ENCODE measurements at regions not wholly inside any gene's neighbourhood (a gene's known extent, or its start where the extent isn't known, plus 50 kb on each side); places are given as distances from the start of the nearest gene placed in this dataset.

DNA sequence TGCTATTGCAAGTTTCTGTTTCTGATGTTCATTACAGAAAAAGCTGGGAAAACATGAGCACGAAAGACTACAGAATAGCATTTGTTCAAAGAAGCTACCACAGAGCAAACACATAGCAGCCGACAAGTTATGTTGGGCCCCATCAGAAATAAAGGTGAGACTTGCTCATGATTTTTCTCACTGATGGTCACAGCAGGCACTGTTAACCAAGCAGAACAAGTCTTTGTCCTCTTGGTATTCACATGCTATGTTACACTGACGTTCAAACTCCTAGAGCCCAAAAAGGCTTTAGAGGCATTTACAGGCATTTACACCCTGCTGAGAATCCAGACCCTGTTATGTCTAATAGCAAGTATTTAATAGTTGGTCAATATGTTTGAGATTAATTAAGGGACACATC lies 235.0 kb upstream of the HNMT start:
- Histone ChIP-seq H3K4me3 (ENCODE audit: low read depth, low read length) (no peak overlapping the region), H3K4me1 (no peaks in the 10 kb centered on the region), H3K27ac (no peak overlapping the region), H3K4me2 (ENCODE audit: low read length) (no peak overlapping the region), H3K9ac (no peak overlapping the region), H3K36me3 (ENCODE audit: control insufficient read depth, insufficient read depth, low read length) (no peaks in the 10 kb centered on the region), H3K79me2 (no peaks in the 10 kb centered on the region), H3K27me3 (ENCODE audit: control insufficient read depth, insufficient read depth, low read length) (no peaks in the 10 kb centered on the region), H3K9me3 (ENCODE audit: control insufficient read depth, low read length) (no peaks in the 10 kb centered on the region), H2AFZ (no peak overlapping the region)
- TF ChIP-seq, protein P1, sequence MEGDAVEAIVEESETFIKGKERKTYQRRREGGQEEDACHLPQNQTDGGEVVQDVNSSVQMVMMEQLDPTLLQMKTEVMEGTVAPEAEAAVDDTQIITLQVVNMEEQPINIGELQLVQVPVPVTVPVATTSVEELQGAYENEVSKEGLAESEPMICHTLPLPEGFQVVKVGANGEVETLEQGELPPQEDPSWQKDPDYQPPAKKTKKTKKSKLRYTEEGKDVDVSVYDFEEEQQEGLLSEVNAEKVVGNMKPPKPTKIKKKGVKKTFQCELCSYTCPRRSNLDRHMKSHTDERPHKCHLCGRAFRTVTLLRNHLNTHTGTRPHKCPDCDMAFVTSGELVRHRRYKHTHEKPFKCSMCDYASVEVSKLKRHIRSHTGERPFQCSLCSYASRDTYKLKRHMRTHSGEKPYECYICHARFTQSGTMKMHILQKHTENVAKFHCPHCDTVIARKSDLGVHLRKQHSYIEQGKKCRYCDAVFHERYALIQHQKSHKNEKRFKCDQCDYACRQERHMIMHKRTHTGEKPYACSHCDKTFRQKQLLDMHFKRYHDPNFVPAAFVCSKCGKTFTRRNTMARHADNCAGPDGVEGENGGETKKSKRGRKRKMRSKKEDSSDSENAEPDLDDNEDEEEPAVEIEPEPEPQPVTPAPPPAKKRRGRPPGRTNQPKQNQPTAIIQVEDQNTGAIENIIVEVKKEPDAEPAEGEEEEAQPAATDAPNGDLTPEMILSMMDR (IDR thresholded peaks at IDR 0.05), result no peak

DNA sequence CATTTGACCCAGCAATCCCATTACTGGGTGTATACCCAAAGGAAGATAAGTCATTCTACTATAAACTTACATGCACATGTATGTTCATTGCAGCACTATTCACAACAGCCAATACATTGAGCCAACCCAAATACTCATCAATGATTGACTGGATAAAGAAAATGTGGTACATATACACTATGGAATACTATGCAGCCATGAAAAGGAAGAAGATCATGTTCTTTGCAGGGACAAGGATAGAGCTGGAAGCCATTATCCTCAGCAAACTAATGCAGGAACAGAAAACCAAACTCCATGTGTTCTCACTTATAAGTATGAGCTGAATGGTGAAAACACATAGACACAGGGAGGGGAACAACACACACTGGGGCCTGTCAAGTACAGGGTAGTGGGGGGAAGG lies 226.7 kb upstream of the HNMT start:
- H3K4me1 ChIP-seq, result no peaks in the 10 kb centered on the region
- no peak overlapping the region for H2AFZ ChIP-seq
- no peaks in the 10 kb centered on the region for H3K27me3 ChIP-seq (ENCODE audit: control insufficient read depth, insufficient read depth, low read length)
- H3K36me3 ChIP-seq (ENCODE audit: control insufficient read depth, insufficient read depth, low read length), result no peaks in the 10 kb centered on the region
- H3K4me3 ChIP-seq (ENCODE audit: low read depth, low read length), result no peak overlapping the region
- TF ChIP-seq, protein P1 (IDR thresholded peaks at IDR 0.05), result no peak
- H3K9me3 ChIP-seq (ENCODE audit: control insufficient read depth, low read length), result no peaks in the 10 kb centered on the region
- H3K9ac ChIP-seq, result no peak overlapping the region
- no peaks in the 10 kb centered on the region for H3K79me2 ChIP-seq
- no peak overlapping the region for H3K4me2 ChIP-seq (ENCODE audit: low read length)
- no peak overlapping the region for H3K27ac ChIP-seq

DNA sequence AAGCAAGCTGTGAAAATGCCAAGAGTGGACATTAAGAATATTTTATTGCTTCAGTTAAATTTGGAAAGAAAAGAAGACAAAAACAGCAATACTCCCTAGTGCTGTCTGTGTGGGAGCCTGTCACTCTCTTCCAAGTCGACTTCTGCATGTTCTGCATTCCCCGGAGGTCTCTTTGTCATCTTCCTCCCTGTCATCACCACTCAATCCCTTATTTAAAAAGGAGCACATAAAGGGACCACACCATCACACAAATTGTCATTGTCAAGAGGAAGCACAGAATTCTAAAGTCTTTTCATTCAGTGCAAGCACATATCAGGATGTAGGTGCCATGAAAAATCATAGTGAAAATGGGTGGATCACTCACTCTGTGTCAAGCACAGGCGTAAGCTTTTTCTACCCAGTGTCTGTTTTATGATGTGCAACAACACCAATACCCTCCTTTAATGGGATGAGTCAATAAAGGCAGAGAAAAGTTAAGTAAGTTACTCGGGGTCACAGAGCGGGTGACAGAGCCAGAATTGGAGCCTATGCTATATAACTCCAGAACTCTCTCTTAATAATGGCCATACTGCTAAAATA lies 222.4 kb upstream of the HNMT start:
- Histone ChIP-seq H3K4me3 (ENCODE audit: low read depth, low read length) (no peak overlapping the region), H3K36me3 (ENCODE audit: control insufficient read depth, insufficient read depth, low read length) (no peaks in the 10 kb centered on the region), H3K27me3 (ENCODE audit: control insufficient read depth, insufficient read depth, low read length) (no peaks in the 10 kb centered on the region), H3K27ac (no peak overlapping the region), H3K4me1 (no peaks in the 10 kb centered on the region), H3K9ac (no peak overlapping the region), H2AFZ (no peak overlapping the region), H3K4me2 (ENCODE audit: low read length) (no peak overlapping the region), H3K9me3 (ENCODE audit: control insufficient read depth, low read length) (no peaks in the 10 kb centered on the region), H3K79me2 (no peaks in the 10 kb centered on the region)
- TF ChIP-seq, protein P1 (IDR thresholded peaks at IDR 0.05), result no peak

DNA sequence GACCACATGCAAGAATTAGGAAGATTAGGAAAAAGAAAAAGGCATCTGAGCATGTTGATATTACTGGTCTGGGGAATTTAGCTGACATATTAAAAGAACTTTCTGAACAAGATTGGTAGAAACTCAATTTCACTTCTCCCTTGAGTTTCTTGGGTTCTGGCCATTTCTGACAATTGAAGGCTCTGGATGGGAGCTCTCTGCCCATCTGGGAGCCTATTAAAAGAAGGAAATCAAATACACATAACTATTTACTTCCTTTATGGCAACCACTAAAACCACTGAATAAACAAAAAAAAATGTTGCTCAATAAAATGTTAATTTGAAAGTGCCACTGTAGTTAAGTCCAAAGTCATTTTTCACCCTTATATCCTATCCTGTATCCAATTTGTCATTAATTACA lies 216.8 kb upstream of the HNMT start:
- Histone ChIP-seq H3K9me3 (ENCODE audit: control insufficient read depth, low read length) (no peaks in the 10 kb centered on the region), H3K4me2 (ENCODE audit: low read length) (no peak overlapping the region), H3K4me1 (no peaks in the 10 kb centered on the region), H3K79me2 (no peaks in the 10 kb centered on the region), H3K9ac (no peak overlapping the region), H3K27me3 (ENCODE audit: control insufficient read depth, insufficient read depth, low read length) (no peaks in the 10 kb centered on the region), H3K36me3 (ENCODE audit: control insufficient read depth, insufficient read depth, low read length) (no peaks in the 10 kb centered on the region), H3K4me3 (ENCODE audit: low read depth, low read length) (no peak overlapping the region), H2AFZ (no peak overlapping the region), H3K27ac (no peak overlapping the region)
- TF ChIP-seq, protein P1 (IDR thresholded peaks at IDR 0.05), result no peak

DNA sequence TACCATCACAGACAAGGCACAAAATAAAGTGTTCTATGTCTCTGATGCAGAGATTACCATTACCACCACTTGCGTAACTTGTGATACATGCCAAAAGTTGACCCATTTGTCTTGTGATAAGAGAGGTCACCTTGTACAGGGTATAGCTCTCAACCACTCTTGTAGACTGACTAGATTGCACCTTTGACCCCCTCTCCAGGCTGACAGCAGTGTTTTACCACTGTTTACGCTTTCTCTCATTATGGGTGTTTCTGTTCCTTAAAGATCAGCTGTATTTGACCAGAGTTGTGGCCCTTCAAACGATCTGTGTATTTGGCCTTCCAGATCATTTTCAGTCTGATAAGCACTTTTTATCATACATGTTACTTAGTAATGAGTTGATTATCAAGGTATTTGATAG lies 215.7 kb upstream of the HNMT start:
- no peak overlapping the region for H3K4me3 ChIP-seq (ENCODE audit: low read depth, low read length)
- TF ChIP-seq, protein P1 (IDR thresholded peaks at IDR 0.05), result no peak
- no peaks in the 10 kb centered on the region for H3K36me3 ChIP-seq (ENCODE audit: control insufficient read depth, insufficient read depth, low read length)
- no peaks in the 10 kb centered on the region for H3K27me3 ChIP-seq (ENCODE audit: control insufficient read depth, insufficient read depth, low read length)
- no peaks in the 10 kb centered on the region for H3K79me2 ChIP-seq
- no peaks in the 10 kb centered on the region for H3K9me3 ChIP-seq (ENCODE audit: control insufficient read depth, low read length)
- no peak overlapping the region for H3K4me2 ChIP-seq (ENCODE audit: low read length)
- no peak overlapping the region for H2AFZ ChIP-seq
- H3K27ac ChIP-seq, result no peak overlapping the region
- H3K9ac ChIP-seq, result no peak overlapping the region
- H3K4me1 ChIP-seq, result no peaks in the 10 kb centered on the region

Measured in parathyroid adenoma (tissue), 2 donors.